ENCODE measurements at regions not wholly inside any gene's neighbourhood (a gene's known extent, or its start where the extent isn't known, plus 50 kb on each side); places are given as distances from the start of the nearest gene placed in this dataset.

GRCh38 chr3:79881431-79881830 is 113.6 kb upstream of the ROBO1 start:
- DNase-seq (ENCODE audit: low spot score): no peak

- DNase-seq (ENCODE audit: low spot score): no peak
These were observed 110.9 kb upstream of the ROBO1 start for GRCh38 chr3:79878708-79879107.

GRCh38 chr3:79874646-79875045 is 106.8 kb upstream of the ROBO1 start:
- DNase-seq (ENCODE audit: low spot score): no peak

DNA sequence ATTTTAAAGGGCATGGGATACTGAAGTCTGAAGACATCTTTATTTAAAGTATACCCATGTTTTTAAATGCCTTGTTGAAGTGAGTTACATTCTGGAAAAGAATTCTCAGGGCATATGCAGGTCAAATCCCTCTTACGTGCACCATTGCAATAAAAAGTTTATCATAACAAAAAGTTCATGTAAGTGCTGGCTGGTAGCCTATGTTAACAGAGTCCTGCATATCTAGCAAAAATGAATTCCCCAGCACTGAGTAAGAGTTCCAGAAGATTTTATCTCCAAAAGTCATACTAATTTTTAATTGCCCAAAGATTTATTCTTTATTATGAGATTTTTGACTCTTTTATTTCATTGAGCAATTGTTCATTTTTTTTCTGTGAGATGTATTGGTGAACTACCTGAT is 104.7 kb upstream of the ROBO1 start:
- peak; percentile 10 for DNase-seq (ENCODE audit: low spot score)

GRCh38 chr3:79871656-79872055 is 103.9 kb upstream of the ROBO1 start:
- no peak for DNase-seq (ENCODE audit: low spot score)

GRCh38 chr3:79870313-79870620 is 102.5 kb upstream of the ROBO1 start:
- DNase-seq (ENCODE audit: low spot score): no peak

DNA sequence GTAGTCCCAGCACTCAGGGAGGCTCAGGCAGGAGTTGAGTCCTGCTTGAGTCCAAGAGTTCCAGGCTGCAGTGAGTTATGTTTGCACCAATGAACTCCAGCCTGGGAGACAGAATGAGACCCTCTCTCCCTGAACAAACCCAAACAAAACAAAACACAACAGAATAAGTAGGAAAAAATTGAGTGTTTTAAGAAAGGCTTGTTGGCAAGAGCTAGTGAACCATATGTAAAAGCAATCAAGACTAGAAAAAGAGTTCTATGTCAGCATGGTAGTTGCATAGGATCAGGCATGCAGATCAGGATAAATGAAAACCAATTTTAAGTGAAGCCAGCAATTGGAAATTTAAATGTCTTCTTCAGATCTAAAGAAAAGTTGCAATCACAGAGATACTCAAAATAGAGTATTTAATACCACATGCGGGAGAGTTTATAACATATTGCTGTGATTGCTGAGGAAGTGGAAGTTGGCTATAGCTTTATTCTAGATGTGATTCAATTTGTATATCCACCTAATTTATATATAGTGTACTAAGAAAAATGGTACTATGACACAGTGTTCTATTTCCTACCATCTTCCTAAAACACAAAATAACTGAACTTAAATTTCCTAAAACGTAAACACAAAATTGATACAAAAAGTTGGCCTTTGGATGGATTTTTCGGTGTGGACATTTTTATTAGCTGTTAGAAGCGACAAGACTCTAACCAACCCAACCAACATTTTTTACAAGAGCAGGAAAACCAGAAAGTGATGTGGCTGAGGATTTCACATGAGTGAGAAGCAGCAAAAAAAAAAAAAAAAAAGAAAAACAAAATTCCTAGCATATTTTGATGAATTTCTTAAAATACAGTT is 101.9 kb upstream of the ROBO1 start:
- DNase-seq (ENCODE audit: low spot score): no peak

DNA sequence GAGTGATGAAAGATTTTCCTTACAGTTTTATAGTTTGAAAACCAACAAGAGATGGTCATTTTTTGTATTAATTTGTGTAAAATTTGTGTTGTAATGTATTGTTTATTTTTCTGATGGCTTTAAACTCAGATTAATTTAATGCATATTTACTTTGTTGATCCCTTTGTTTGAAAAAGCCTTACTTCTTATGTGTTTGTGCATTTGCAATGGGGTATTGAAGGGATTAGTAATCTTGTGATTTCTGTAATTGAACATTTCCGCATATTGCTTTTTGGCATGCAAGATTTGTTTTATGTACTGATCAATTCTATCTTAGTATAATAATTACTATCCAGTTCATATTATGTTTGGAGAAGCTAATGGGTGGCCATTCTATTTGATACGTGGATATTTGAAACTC is 98.4 kb upstream of the ROBO1 start:
- peak; percentile 0 for DNase-seq (ENCODE audit: low spot score)

DNA sequence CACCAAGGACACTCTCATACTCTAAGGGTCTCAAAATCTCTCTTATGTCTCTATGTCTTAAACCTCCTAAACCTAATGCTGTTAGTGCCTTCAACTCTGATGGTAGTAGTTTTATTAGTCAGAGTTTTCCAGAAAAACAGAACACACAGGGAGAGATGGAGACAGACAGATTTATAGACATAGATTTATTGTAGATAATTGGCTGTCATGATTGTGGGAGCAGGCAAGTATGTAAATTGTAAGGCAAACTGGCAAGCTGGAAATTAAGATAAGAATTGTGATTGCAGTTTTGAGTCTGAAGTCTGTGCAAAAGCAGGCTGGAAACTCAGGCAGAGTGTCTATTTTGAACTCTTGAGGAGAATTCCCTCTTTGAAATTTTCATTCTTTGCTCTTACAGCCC is 96.3 kb upstream of the ROBO1 start:
- no peak for DNase-seq (ENCODE audit: low spot score)

DNA sequence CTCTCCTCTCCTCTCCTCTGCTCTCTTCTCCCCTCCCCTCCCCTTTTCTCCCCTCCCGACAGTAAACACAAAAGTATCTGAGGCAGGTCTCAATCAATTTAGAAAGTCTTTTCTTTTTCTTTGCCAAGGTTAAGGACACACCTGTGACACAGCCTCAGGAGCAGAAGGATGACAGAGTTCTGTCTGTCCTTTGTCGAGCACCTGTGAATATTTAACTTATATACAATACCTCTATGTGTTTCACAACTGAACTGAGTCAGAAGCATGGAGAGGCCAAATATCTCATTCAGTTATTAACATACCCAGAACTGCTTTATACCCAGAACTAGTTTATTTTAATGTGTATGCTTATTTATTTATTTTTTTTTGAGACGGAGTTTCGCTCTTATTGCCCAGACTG is 81.1 kb upstream of the ROBO1 start:
- no peak for DNase-seq (ENCODE audit: low spot score)

DNA sequence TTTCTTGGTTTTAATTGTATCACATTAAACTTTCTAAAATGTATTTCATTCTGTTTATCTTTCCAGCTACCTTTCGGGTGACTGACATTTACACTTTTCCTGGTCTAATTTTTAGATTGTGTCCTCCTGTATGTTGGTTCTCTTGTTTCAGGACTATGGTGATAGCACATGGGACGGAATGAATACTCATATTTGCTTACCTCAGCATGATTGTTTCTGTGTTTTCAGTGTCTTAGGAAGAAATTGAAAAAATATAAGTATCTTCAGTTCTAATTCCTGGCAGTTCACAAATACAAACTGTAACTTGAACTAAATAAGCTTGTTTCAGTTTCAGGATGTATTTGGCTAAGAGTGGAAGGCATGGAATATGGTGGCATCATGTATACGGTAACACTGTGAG is 80.1 kb upstream of the ROBO1 start:
- no peak for DNase-seq (ENCODE audit: low spot score)

GRCh38 chr3:79846148-79846933 is 78.5 kb upstream of the ROBO1 start:
- no peak for DNase-seq (ENCODE audit: low spot score)

- no peak for DNase-seq (ENCODE audit: low spot score)
These were observed 77.7 kb upstream of the ROBO1 start for GRCh38 chr3:79845546-79845945.

- DNase-seq (ENCODE audit: low spot score): no peak
These were observed 76.4 kb upstream of the ROBO1 start for GRCh38 chr3:79844176-79844575.

DNA sequence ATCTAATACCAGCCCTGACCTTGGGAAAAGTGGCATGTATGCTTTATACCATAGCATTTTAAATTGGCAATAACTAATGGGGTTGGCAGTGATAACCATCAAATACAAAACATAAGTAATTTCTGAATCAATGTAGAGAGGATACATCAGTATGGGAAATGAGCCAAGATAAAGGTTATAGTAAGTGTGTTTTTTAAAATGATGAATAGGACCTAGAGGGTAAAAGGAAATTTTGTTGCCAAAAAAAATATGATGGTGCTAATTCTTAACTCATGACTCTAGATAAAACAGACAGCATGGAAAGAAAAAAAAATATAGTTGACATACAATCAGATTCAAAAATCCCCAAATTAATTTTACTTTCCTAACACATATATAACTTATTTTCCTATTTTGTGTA is 75.4 kb upstream of the ROBO1 start:
- DNase-seq (ENCODE audit: low spot score): no peak

GRCh38 chr3:79835701-79836100 is 67.9 kb upstream of the ROBO1 start:
- no peak for DNase-seq (ENCODE audit: low spot score)

DNA sequence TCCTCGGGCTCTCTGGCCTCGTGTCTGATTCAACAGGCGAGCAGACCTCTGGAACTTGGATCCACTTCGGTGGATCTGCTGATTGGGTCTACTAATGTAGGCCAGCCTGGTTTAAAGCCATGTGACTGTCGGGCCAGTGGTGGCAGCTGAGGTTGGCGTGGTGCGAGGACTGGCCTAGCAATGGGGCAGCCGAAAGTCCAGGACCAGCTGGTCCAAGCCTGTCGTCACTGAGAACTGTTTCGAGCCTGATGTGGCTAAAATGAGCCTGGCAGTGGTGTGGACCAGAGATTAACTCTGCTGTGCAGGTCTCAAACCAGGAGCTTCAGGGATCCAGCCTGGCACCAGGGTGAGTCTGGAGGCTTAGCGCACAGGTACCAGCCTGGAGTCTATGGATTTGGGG is 56.4 kb upstream of the ROBO1 start:
- no peak for DNase-seq (ENCODE audit: low spot score)

GRCh38 chr3:79822076-79822475 is 54.3 kb upstream of the ROBO1 start:
- no peak for DNase-seq (ENCODE audit: low spot score)

GRCh38 chr3:79820089-79820488 is 52.3 kb upstream of the ROBO1 start:
- DNase-seq (ENCODE audit: low spot score): no peak

- DNase-seq (ENCODE audit: low spot score): no peak
These were observed 50.2 kb upstream of the ROBO1 start for GRCh38 chr3:79818015-79818414.

All from HT-29 (cell line).